ENCODE measurements at regions not wholly inside any gene's neighbourhood (a gene's known extent, or its start where the extent isn't known, plus 50 kb on each side); places are given as distances from the start of the nearest gene placed in this dataset.

DNA sequence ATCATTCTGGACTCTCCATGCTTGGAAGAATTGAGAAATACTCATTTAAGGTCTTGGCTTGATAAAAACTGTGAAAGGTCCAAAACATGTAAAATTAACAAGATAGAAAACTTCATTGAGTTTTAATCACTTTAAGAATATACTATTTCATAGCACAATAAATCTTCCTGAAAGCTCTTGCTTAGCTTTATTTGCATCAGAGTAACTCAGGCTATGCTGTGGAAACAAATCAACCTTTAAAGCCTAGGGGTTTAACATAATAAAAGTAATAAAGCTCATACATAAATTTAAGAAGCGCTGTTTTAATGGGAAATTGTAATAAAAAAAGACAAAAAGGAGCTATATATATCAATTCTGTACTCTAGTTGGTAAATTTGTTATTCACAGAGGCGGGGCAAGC, 77.2 kb upstream of the PTCHD4 start:
- no peak for DNase-seq (ENCODE audit: low read depth)
- no peak overlapping the region for H3K4me3 ChIP-seq (ENCODE audit: low read depth, low read length)
- TF ChIP-seq MYC (IDR thresholded peaks at IDR 0.05; ENCODE audit: low read depth, low read length) (no peak), CTCF (IDR thresholded peaks at IDR 0.05; ENCODE audit: low read depth, low read length) (no peak), MAX (IDR thresholded peaks at IDR 0.05; ENCODE audit: low read depth, low read length) (no peak), POLR2A (IDR thresholded peaks at IDR 0.05; ENCODE audit: extremely low read depth, insufficient read length) (no peak)

GRCh38 chr6:48186746-48187145, 75.7 kb upstream of the PTCHD4 start:
- TF ChIP-seq MYC (IDR thresholded peaks at IDR 0.05; ENCODE audit: low read depth, low read length) = no peak
- no peak for TF ChIP-seq POLR2A (IDR thresholded peaks at IDR 0.05; ENCODE audit: extremely low read depth, insufficient read length)
- no peak for TF ChIP-seq MAX (IDR thresholded peaks at IDR 0.05; ENCODE audit: low read depth, low read length)
- TF ChIP-seq CTCF (IDR thresholded peaks at IDR 0.05; ENCODE audit: low read depth, low read length) = no peak
- H3K4me3 ChIP-seq (ENCODE audit: low read depth, low read length) = no peak overlapping the region
- DNase-seq (ENCODE audit: low read depth) = no peak

- no peak for TF ChIP-seq POLR2A (IDR thresholded peaks at IDR 0.05; ENCODE audit: extremely low read depth, insufficient read length)
- no peak for TF ChIP-seq CTCF (IDR thresholded peaks at IDR 0.05; ENCODE audit: low read depth, low read length)
- no peak for TF ChIP-seq MYC (IDR thresholded peaks at IDR 0.05; ENCODE audit: low read depth, low read length)
- TF ChIP-seq MAX (IDR thresholded peaks at IDR 0.05; ENCODE audit: low read depth, low read length) = no peak
- no peak for DNase-seq (ENCODE audit: low read depth)
- no peak overlapping the region for H3K4me3 ChIP-seq (ENCODE audit: low read depth, low read length)
These were observed 73.7 kb upstream of the PTCHD4 start for GRCh38 chr6:48184648-48185047.

- TF ChIP-seq CTCF (IDR thresholded peaks at IDR 0.05; ENCODE audit: low read depth, low read length) = no peak
- no peak for TF ChIP-seq MAX (IDR thresholded peaks at IDR 0.05; ENCODE audit: low read depth, low read length)
- no peak for TF ChIP-seq MYC (IDR thresholded peaks at IDR 0.05; ENCODE audit: low read depth, low read length)
- no peak for TF ChIP-seq POLR2A (IDR thresholded peaks at IDR 0.05; ENCODE audit: extremely low read depth, insufficient read length)
- no peak overlapping the region for H3K4me3 ChIP-seq (ENCODE audit: low read depth, low read length)
- no peak for DNase-seq (ENCODE audit: low read depth)
These were observed 73.0 kb upstream of the PTCHD4 start for GRCh38 chr6:48183811-48184605.

DNA sequence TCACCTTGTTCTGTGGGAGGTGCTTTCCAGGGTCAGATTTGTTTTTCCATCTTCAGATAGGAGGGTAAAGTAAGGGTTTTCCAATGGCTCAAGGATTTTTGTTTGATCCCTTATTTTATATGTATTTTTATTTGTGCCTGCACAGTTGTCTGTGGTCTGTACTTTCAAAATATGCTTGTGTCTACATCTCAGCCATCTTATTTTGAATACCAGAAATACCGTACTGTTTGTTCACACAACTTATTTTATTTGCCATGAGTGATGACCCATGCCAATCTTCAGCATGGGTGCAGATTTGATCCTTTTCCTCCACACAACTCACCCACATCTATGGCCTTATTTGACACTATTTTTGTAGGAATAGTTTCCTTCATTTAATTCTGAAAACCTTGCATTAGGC, 72.2 kb upstream of the PTCHD4 start:
- TF ChIP-seq CTCF (IDR thresholded peaks at IDR 0.05; ENCODE audit: low read depth, low read length) (no peak), MYC (IDR thresholded peaks at IDR 0.05; ENCODE audit: low read depth, low read length) (no peak), POLR2A (IDR thresholded peaks at IDR 0.05; ENCODE audit: extremely low read depth, insufficient read length) (no peak), MAX (IDR thresholded peaks at IDR 0.05; ENCODE audit: low read depth, low read length) (no peak)
- no peak overlapping the region for H3K4me3 ChIP-seq (ENCODE audit: low read depth, low read length)
- no peak for DNase-seq (ENCODE audit: low read depth)

Data from NB4 (cell line).